AG10803 (cell line): ENCODE measurements at regions not wholly inside any gene's neighbourhood (a gene's known extent, or its start where the extent isn't known, plus 50 kb on each side); places are given as distances from the start of the nearest gene placed in this dataset.

Experiments
- DNase-seq: peaks from one replicate; pipeline ENCODE4 v3.0.0; 2010; ENCODE audit warnings: low read depth
- H3K4me3 ChIP-seq: 2 replicates; pipeline ENCODE4 v1.5.1; 2011; ENCODE audit warnings: mild to moderate bottlenecking, low read length, control low read depth
- CTCF ChIP-seq: conservative IDR thresholded peaks from 2 replicates; pipeline ENCODE4 v1.5.1; 2011; ENCODE audit warnings: mild to moderate bottlenecking, low read length, control low read depth, inconsistent platforms

DNA sequence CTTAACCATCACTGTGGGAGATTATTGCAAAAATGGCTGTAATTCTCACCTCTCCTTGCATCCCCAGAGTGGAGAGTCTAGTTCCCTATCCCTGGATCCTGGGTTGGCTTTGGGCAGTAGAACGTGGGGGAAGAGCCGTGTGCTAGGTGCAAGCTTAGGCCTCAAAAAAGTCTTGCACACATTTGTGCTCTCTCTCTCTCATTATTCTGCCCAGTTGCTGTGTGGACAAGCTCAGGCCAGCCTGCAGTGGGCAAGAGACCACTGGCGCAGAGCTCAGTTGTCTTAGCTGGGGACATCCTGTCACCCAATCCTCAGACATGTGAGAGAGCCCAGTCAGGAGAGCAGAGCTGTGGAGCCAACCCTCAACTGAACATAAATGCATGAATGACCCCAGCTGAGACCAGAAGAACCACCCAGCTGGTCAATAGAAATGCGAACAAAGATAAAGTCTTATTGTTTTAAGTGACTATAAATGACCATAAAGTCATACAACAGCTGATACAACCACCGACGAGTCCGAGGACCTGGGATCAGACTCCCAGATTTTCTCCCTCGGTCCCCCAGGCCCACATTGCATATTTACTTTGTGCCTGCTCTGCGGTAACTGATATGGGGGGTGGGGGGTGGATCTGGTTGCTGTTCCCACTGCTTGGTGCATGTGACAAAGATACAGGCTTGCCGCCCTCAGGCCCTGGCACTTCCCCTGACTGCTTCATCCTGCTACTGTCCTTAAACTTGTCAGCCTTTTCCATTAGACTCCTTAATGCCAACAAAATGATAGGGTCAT, 166.4 kb upstream of the MVB12B start:
- DNase-seq = no peak
- no peak for TF ChIP-seq CTCF
- no peak overlapping the region for H3K4me3 ChIP-seq

GRCh38 chr9:126160854-126161329, 165.7 kb upstream of the MVB12B start:
- TF ChIP-seq CTCF = no peak
- DNase-seq = no peak
- H3K4me3 ChIP-seq = no peak overlapping the region

- DNase-seq = no peak
- no peak for TF ChIP-seq CTCF
- H3K4me3 ChIP-seq = no peak overlapping the region
Observed at GRCh38 chr9:126162611-126163381, 163.8 kb upstream of the MVB12B start.

DNA sequence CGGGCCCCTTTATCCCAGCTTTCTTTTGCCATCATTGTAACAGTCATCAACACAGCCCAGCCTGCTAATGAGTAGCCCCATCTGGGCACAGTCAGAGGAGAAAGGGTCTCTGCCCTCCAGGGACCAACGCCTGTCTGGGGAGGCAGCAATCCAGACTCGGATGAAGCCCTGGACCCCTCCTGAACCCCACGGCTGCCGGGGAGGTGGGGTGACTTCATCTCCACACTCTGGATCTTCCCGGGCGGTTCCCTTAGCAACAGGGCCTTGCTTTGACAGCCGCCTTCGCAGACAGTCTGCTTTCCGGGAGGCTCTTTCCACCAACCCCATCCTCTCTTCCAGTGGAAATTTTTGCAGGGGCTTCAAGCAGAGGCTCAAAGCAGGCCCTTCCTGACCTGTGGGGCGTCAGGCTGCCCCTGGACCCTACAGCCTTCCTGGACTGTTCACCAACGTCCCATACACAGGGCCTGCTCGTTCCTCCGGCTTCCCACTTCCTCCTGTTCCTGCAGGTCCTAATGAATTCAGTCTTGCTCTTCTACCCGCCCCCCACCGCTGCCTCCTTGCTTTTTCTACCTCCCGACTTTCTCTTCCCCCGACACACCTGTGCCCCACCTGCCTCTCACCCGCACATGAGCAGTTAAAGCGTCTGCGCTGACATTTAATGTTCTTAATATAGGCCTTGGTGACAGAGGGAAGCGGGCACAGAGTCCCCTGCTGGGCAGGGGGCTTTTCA, 161.7 kb upstream of the MVB12B start:
- TF ChIP-seq CTCF = no peak
- DNase-seq = no peak
- no peak overlapping the region for H3K4me3 ChIP-seq

DNA sequence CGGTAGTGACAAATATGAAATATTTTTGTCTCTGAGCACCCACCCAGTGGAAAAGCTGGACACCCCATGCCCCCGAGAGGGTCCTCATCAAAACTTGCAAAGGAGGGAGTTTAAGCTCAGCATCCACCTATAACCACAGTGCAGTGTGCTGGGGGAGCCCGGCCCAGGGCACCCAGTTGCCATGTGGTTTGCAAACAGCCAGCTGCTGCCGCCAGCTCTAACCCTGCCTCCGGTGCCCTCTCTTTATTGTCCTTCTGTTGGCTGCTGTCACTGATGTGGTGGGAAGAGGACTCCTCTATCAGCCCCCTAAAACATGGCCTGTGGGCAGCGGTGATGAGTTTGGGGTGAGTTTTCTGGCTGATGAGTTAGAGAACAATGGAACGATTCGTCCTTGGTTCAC, 160.9 kb upstream of the MVB12B start:
- DNase-seq = no peak
- no peak overlapping the region for H3K4me3 ChIP-seq
- TF ChIP-seq CTCF = no peak

GRCh38 chr9:126166291-126166690, 160.3 kb upstream of the MVB12B start:
- no peak for TF ChIP-seq CTCF
- no peak for DNase-seq
- no peak overlapping the region for H3K4me3 ChIP-seq
